HEK293T (cell line): ENCODE measurements at regions not wholly inside any gene's neighbourhood (a gene's known extent, or its start where the extent isn't known, plus 50 kb on each side); places are given as distances from the start of the nearest gene placed in this dataset.
A peak's percentile ranks its signal among the peaks of the same experiment; 100 is the strongest.

ENCODE experiments used
- CTCF ChIA-PET: fragments of 350-600 bp; formaldehyde crosslinking; extraction: SDS; loops from one replicate; lab custom pipeline; 2021; ENCODE audit warnings: antibody characterized with exemption, inconsistent platforms; lab: Yijun Ruan, JAX
- POLR2A ChIA-PET: fragments of 350-600 bp; formaldehyde crosslinking; extraction: SDS; loops from one replicate; lab custom pipeline; 2020; ENCODE audit warnings: antibody characterized with exemption, inconsistent platforms; lab: Yijun Ruan, JAX
- DNase-seq: peaks from one replicate; pipeline ENCODE4 v3.0.0; 2012; ENCODE audit warnings: mixed read lengths; ENCODE audit errors: extremely low spot score
- ARNT ChIP-seq: fragments of 450-650 bp; IDR thresholded peaks from 2 replicates; pipeline ENCODE4 v1.6.1; 2017; ENCODE audit warnings: mild to moderate bottlenecking
- BHLHE40 ChIP-seq: fragments of 450-650 bp; IDR thresholded peaks from 2 replicates; pipeline ENCODE4 v1.6.1; 2016; ENCODE audit warnings: mild to moderate bottlenecking, moderate library complexity, borderline replicate concordance
- CTBP1 ChIP-seq: fragments of 450-650 bp; IDR thresholded peaks from 2 replicates; pipeline ENCODE4 v1.6.1; 2016; ENCODE audit warnings: borderline replicate concordance
- ELF4 ChIP-seq: fragments of 450-650 bp; IDR thresholded peaks from 2 replicates; pipeline ENCODE4 v1.6.1; 2017; ENCODE audit warnings: antibody characterized with exemption
- FOXA1 ChIP-seq: fragments of 450-650 bp; IDR thresholded peaks from 2 replicates; pipeline ENCODE4 v1.6.1; 2016; ENCODE audit warnings: mild to moderate bottlenecking
- FOXK2 ChIP-seq: fragments of 450-650 bp; IDR thresholded peaks from 2 replicates; pipeline ENCODE4 v1.6.1; 2016; ENCODE audit warnings: mild to moderate bottlenecking
- FOXM1 ChIP-seq: fragments of 450-650 bp; IDR thresholded peaks from 2 replicates; pipeline ENCODE4 v1.6.1; 2017; ENCODE audit warnings: mild to moderate bottlenecking, borderline replicate concordance
- HDGF ChIP-seq: fragments of 450-650 bp; IDR thresholded peaks from 2 replicates; pipeline ENCODE4 v1.6.1; 2017; ENCODE audit warnings: antibody characterized with exemption, borderline replicate concordance
- L3MBTL2 ChIP-seq: fragments of 450-650 bp; conservative IDR thresholded peaks from 2 replicates; pipeline ENCODE4 v1.6.1; 2016; ENCODE audit warnings: mild to moderate bottlenecking
- LEF1 ChIP-seq: fragments of 450-650 bp; IDR thresholded peaks from 2 replicates; pipeline ENCODE4 v1.6.1; 2017; ENCODE audit warnings: mild to moderate bottlenecking, borderline replicate concordance
- NFRKB ChIP-seq: fragments of 450-650 bp; IDR thresholded peaks from 2 replicates; pipeline ENCODE4 v1.6.1; 2016; ENCODE audit warnings: mild to moderate bottlenecking, moderate library complexity
- SP1 ChIP-seq: fragments of 450-650 bp; IDR thresholded peaks from 2 replicates; pipeline ENCODE4 v1.6.1; 2017
- SUZ12 ChIP-seq: fragments of 450-650 bp; IDR thresholded peaks from 2 replicates; pipeline ENCODE4 v1.6.1; 2016; ENCODE audit warnings: mild to moderate bottlenecking
- TARDBP ChIP-seq: fragments of 450-650 bp; IDR thresholded peaks from 2 replicates; pipeline ENCODE4 v1.6.1; 2016
- ZNF384 ChIP-seq: fragments of 450-650 bp; IDR thresholded peaks from 2 replicates; pipeline ENCODE4 v1.6.1; 2016
- TF ChIP-seq, protein P1 (sequence below): fragments of 450-650 bp; IDR thresholded peaks from 2 replicates; pipeline ENCODE4 v1.6.1; 2016

DNA sequence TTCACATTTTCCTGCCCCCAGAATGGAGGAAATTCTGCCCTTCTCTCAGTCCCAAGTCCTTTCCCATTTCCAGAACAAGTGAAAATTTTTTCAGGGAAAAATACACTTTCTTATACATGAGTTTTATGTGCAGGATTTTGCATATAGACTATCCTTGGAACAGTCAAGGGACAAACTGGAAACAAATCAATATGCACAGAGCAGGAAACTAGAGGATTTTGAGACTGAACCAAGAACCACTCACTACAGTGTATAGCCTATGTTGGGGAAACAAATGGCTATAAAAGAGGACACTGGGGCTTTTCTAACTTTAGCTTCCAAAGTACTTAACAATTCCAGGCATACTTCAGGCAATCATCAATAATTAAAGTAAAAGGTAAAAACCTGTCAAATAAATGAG, 1036.1 kb upstream of the ARRDC3 start:
- no peak for TF ChIP-seq FOXK2
- no peak for TF ChIP-seq NFRKB
- no peak for TF ChIP-seq SP1
- TF ChIP-seq TARDBP, result no peak
- TF ChIP-seq ZNF384, result no peak
- no peak for TF ChIP-seq CTBP1
- TF ChIP-seq BHLHE40, result no peak
- no peak for TF ChIP-seq FOXA1
- no peak for TF ChIP-seq L3MBTL2
- no peak for TF ChIP-seq ARNT
- no peak for TF ChIP-seq SUZ12
- no peak for TF ChIP-seq ELF4
- TF ChIP-seq LEF1, result no peak
- TF ChIP-seq, protein P1, sequence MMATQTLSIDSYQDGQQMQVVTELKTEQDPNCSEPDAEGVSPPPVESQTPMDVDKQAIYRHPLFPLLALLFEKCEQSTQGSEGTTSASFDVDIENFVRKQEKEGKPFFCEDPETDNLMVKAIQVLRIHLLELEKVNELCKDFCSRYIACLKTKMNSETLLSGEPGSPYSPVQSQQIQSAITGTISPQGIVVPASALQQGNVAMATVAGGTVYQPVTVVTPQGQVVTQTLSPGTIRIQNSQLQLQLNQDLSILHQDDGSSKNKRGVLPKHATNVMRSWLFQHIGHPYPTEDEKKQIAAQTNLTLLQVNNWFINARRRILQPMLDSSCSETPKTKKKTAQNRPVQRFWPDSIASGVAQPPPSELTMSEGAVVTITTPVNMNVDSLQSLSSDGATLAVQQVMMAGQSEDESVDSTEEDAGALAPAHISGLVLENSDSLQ, result no peak
- POLR2A ChIA-PET, result no interaction called here
- CTCF ChIA-PET, result no interaction called here
- DNase-seq, result no peak

DNA sequence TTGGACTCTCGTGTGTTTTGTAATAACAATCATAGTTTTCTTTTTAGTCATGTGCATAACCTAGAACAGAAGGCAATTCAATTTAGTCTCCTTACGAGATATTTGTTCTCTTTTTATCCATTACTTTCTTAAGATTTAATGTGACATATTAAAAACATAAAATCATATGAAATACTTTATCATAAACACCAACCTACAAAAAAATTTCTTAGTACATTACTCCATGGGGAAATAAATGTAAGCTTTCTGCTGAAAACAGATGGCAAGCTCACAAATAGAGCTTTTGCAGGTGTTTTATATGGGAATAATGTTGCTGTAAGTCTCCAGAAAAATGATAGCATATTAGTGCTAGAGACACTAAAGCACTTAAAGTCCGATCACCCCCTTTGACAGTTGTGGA, 1035.2 kb upstream of the ARRDC3 start:
- CTCF ChIA-PET, result no interaction called here
- POLR2A ChIA-PET, result no interaction called here
- TF ChIP-seq NFRKB, result no peak
- no peak for TF ChIP-seq SUZ12
- no peak for TF ChIP-seq FOXK2
- TF ChIP-seq CTBP1, result no peak
- TF ChIP-seq BHLHE40, result no peak
- no peak for TF ChIP-seq FOXA1
- TF ChIP-seq HDGF, result no peak
- DNase-seq, result no peak

DNA sequence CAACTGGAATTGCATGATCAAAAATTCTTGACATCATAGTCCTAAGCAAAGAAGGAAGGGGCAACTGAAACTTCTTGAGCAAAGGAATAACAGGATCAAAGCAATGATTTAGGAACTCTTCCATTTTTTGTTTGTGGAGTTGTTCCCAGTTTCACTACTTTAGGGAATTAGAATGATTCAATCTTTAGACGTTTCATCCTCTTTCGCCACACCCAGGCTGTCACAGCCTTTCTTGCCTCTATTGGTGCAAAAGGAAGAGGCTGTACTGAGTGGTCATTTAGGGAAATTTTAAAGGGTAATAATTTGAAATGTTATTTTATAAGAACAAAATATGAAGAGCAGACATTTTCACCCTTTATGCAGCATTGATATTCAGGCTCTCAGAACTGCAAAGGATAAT, 1026.0 kb upstream of the ARRDC3 start:
- CTCF ChIA-PET, result interaction anchor here (0.7 kb wide), 1 partner anchor 132 kb away, joined by 3 read pairs; no protein-coding TSS in a partner anchor

GRCh38 chr5:92402956-92403702, 1020.0 kb upstream of the ARRDC3 start:
- no peak for TF ChIP-seq TARDBP
- no peak for TF ChIP-seq SUZ12
- TF ChIP-seq BHLHE40, result no peak
- no peak for TF ChIP-seq CTBP1
- no peak for TF ChIP-seq LEF1
- no peak for TF ChIP-seq FOXK2
- no peak for TF ChIP-seq ELF4
- TF ChIP-seq SP1, result no peak
- TF ChIP-seq ZNF384, result no peak
- ChIA-PET CTCF (no interaction called here), POLR2A (no interaction called here)

More for the DNA sequence above, 1026.0 kb upstream of the ARRDC3 start:
- no peak for TF ChIP-seq CTBP1
- TF ChIP-seq NFRKB, result no peak
- TF ChIP-seq, protein P1, result no peak
- no peak for TF ChIP-seq ELF4
- TF ChIP-seq SP1, result no peak
- TF ChIP-seq HDGF, result no peak
- no peak for TF ChIP-seq LEF1
- no peak for TF ChIP-seq SUZ12
- no peak for TF ChIP-seq FOXM1
- TF ChIP-seq FOXA1, result no peak
- no peak for TF ChIP-seq L3MBTL2
- no peak for TF ChIP-seq ZNF384
- TF ChIP-seq TARDBP, result no peak
- no peak for TF ChIP-seq ARNT
- no peak for TF ChIP-seq BHLHE40
- TF ChIP-seq FOXK2, result no peak
- POLR2A ChIA-PET, result no interaction called here
- no peak for DNase-seq

DNA sequence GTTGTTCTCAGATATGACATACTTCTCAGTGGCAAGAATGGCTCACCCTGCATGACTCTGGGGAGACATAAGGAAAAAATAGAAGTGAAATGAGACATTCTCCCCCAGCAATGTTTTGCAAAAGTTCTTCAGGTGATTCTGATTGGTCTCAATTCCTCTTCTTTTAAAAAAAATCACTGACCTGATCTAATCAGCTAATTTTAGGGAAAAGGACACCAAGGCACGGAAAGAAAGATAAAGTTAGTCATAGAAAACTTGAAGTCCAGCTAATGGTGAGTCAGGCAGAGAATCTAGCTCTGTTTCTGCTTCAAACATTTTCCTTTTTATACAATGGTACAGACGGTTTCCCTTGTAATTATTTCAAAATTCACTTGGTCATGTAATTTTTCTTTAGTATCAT, 1018.9 kb upstream of the ARRDC3 start:
- no peak for DNase-seq
- CTCF ChIA-PET, result no interaction called here
- no peak for TF ChIP-seq SP1
- no peak for TF ChIP-seq ELF4
- TF ChIP-seq FOXK2, result no peak
- no peak for TF ChIP-seq FOXM1
- TF ChIP-seq BHLHE40, result no peak
- TF ChIP-seq, protein P1, result no peak
- no peak for TF ChIP-seq HDGF
- TF ChIP-seq TARDBP, result no peak
- TF ChIP-seq SUZ12, result no peak
- no peak for TF ChIP-seq L3MBTL2

More at GRCh38 chr5:92402956-92403702, 1020.0 kb upstream of the ARRDC3 start:
- DNase-seq, result no peak

GRCh38 chr5:92401492-92401891, 1018.4 kb upstream of the ARRDC3 start:
- ChIA-PET CTCF (no interaction called here), POLR2A (no interaction called here)
- no peak for TF ChIP-seq FOXM1
- no peak for TF ChIP-seq HDGF
- no peak for TF ChIP-seq NFRKB
- no peak for TF ChIP-seq BHLHE40
- TF ChIP-seq ELF4, result no peak
- TF ChIP-seq SP1, result no peak
- TF ChIP-seq TARDBP, result no peak
- TF ChIP-seq SUZ12, result no peak
- TF ChIP-seq, protein P1, result no peak
- TF ChIP-seq LEF1, result no peak
- DNase-seq, result peak; percentile 4

More for the DNA sequence above, 1018.9 kb upstream of the ARRDC3 start:
- POLR2A ChIA-PET, result no interaction called here
